Panc1 (cell line): ENCODE measurements at regions not wholly inside any gene's neighbourhood (a gene's known extent, or its start where the extent isn't known, plus 50 kb on each side); places are given as distances from the start of the nearest gene placed in this dataset.

Experiments used
- ATAC-seq: fragments of 200-7000 bp; cut with Tn5 transposase; 2 replicates; pipeline ENCODE4 v1.9.1; 2020; ENCODE audit warnings: mild to moderate bottlenecking, moderate library complexity
- BruUV-seq: library from RNA; stranded (reverse); fragments of 400-500 nt; replicated peaks from 2 replicates; lab custom pipeline; 2021; lab: Mats Ljungman, UMichigan
- CTCF ChIA-PET: fragments of 300-600 bp; sonication (Branson Sonifier 250); formaldehyde crosslinking; loops from one replicate; lab custom pipeline; 2022; ENCODE audit warnings: antibody characterized with exemption; lab: Charles Lee
- POLR2A ChIA-PET: fragments of 300-600 bp; sonication (Branson Sonifier 250); formaldehyde crosslinking; loops from one replicate; lab custom pipeline; 2022; ENCODE audit warnings: antibody characterized with exemption; lab: Charles Lee
- DNase-seq: peaks from one replicate; pipeline ENCODE4 v3.0.0-alpha.2; 2010; ENCODE audit warnings: low read depth, low spot score
- H3K27ac ChIP-seq: 2 replicates; pipeline ENCODE4 v1.5.1; 2011; ENCODE audit warnings: mild to moderate bottlenecking, low read length, inconsistent platforms
- H3K27me3 ChIP-seq: fragments of 200-500 bp; sonication (Bioruptor generic); 2 replicates; pipeline ENCODE4 v1.6.0; 2014; ENCODE audit warnings: low read length, inconsistent platforms; ENCODE audit not compliant: control insufficient read depth, insufficient read depth
- H3K36me3 ChIP-seq: fragments of 200-500 bp; sonication (Bioruptor generic); 2 replicates; pipeline ENCODE4 v1.5.1; 2014; ENCODE audit warnings: inconsistent platforms, mild to moderate bottlenecking, low read length, moderate library complexity; ENCODE audit not compliant: control insufficient read depth, insufficient read depth
- H3K4me1 ChIP-seq: 2 replicates; pipeline ENCODE4 v1.5.1; 2011; ENCODE audit warnings: inconsistent platforms, mild to moderate bottlenecking, low read length, moderate library complexity; ENCODE audit not compliant: control insufficient read depth, insufficient read depth
- H3K4me3 ChIP-seq, 2 experiments: 2 replicates each; pipeline ENCODE4 v1.5.1; 2011 to 2012; ENCODE audit warnings: low read depth in 2 of 2, low read length in 2 of 2, mild to moderate bottlenecking in 2 of 2, inconsistent platforms in 1 of 2, moderate library complexity in 1 of 2
- H3K9me3 ChIP-seq: fragments of 200-500 bp; sonication (Bioruptor generic); 2 replicates; pipeline ENCODE4 v1.5.1; 2014; ENCODE audit warnings: low read depth, mild to moderate bottlenecking, inconsistent platforms, low read length, moderate library complexity; ENCODE audit not compliant: control insufficient read depth, insufficient read depth
- CTCF ChIP-seq: fragments of 450-650 bp; IDR thresholded peaks from 2 replicates; pipeline ENCODE4 v1.5.1; 2017; ENCODE audit warnings: mild to moderate bottlenecking
- POLR2AphosphoS5 ChIP-seq: IDR thresholded peaks from 2 replicates; pipeline ENCODE4 v1.6.1; 2012; ENCODE audit warnings: mild to moderate bottlenecking, low read depth, low read length, moderate library complexity
- REST ChIP-seq, 2 experiments: IDR thresholded peaks; 2 replicates each; pipeline ENCODE4 v1.6.1; 2011 to 2012; ENCODE audit warnings: low read depth in 2 of 2, control low read depth in 1 of 2, low read length in 1 of 2, mild to moderate bottlenecking in 1 of 2, moderate library complexity in 1 of 2; ENCODE audit not compliant: insufficient read depth in 1 of 2
- SIN3A ChIP-seq: IDR thresholded peaks from 2 replicates; pipeline ENCODE4 v1.6.1; 2012; ENCODE audit warnings: low read depth, mild to moderate bottlenecking, low read length, moderate library complexity, borderline replicate concordance; ENCODE audit not compliant: insufficient read depth
- TCF7L2 ChIP-seq: IDR thresholded peaks from 2 replicates; pipeline ENCODE4 v1.6.1; 2011; ENCODE audit warnings: mild to moderate bottlenecking, low read depth, low read length, inconsistent platforms
- in situ Hi-C: cut with HindIII; loops from 2 replicates; pipeline ENCODE4 v1.10.0; 2016; ENCODE audit warnings: low sequenced_read_pairs, low pct_unique_long_range_greater_than_20kb
- intact Hi-C: fragments of 100-400 bp; cut with micrococcal nuclease; formaldehyde crosslinking; loops from one replicate; pipeline ENCODE4 v1.10.0; 2022; ENCODE audit not compliant: unreplicated experiment

- no peak for ATAC-seq
- Histone ChIP-seq H3K4me3 (no peak overlapping the region), H3K36me3 (no peaks in the 10 kb centered on the region), H3K9me3 (0 out of 2 replicates have a peak, but pooled peaks cover under 1% of the 10 kb centered on the region), H3K27me3 (no peaks in the 10 kb centered on the region), H3K27ac (no peak overlapping the region), H3K4me1 (no peaks in the 10 kb centered on the region)
- BruUV-seq, result no TSS peak
- intact Hi-C loops (no loop called here), in situ Hi-C loops (no loop called here)
- POLR2A ChIA-PET, result no interaction called here
- DNase-seq, result no peak
- CTCF ChIA-PET, result no interaction called here
- no peak for TF ChIP-seq TCF7L2
- no peak for TF ChIP-seq REST (IDR thresholded peaks at IDR 0.05; ENCODE audit: insufficient read depth in 1 of 2, low read depth in 2 of 2, low read length in 1 of 2)
- TF ChIP-seq SIN3A, result no peak
- TF ChIP-seq CTCF, result no peak
Measured at GRCh38 chr5:165405340-165405739, 1899.9 kb downstream of the MAT2B start.

GRCh38 chr5:165407352-165407751, 1901.9 kb downstream of the MAT2B start:
- Histone ChIP-seq H3K4me3 (no peak overlapping the region), H3K4me1 (no peaks in the 10 kb centered on the region), H3K27me3 (no peaks in the 10 kb centered on the region), H3K9me3 (0 out of 2 replicates have a peak, but pooled peaks cover 2% of the 10 kb centered on the region), H3K27ac (no peak overlapping the region), H3K36me3 (no peaks in the 10 kb centered on the region)
- intact Hi-C loops (no loop called here), in situ Hi-C loops (no loop called here)
- ATAC-seq (no peak), DNase-seq (no peak)
- ChIA-PET POLR2A (no interaction called here), CTCF (no interaction called here)
- TF ChIP-seq REST (IDR thresholded peaks at IDR 0.05; ENCODE audit: insufficient read depth in 1 of 2, low read depth in 2 of 2, low read length in 1 of 2) (no peak), CTCF (no peak), SIN3A (no peak), TCF7L2 (no peak), POLR2AphosphoS5 (no peak)
- BruUV-seq, result no TSS peak
